PFSK-1 (cell line): ENCODE measurements at regions not wholly inside any gene's neighbourhood (a gene's known extent, or its start where the extent isn't known, plus 50 kb on each side); places are given as distances from the start of the nearest gene placed in this dataset.

Experiments
- POLR2AphosphoS5 ChIP-seq: IDR thresholded peaks from 2 replicates; pipeline ENCODE4 v1.6.1; 2012; ENCODE audit warnings: low read depth, mild to moderate bottlenecking, control low read depth, low read length, moderate library complexity
- REST ChIP-seq, 2 experiments: IDR thresholded peaks; 2 replicates each; pipeline versions ENCODE4 v1.6.1 to v1.8.0; 2011 to 2012; ENCODE audit warnings: low read depth in 2 of 2, low read length in 2 of 2, control low read depth in 1 of 2, inconsistent platforms in 1 of 2, mild to moderate bottlenecking in 1 of 2, moderate library complexity in 1 of 2; ENCODE audit not compliant: insufficient read depth in 1 of 2
- SIN3A ChIP-seq: IDR thresholded peaks from 2 replicates; pipeline ENCODE4 v1.6.1; 2012; ENCODE audit warnings: mild to moderate bottlenecking, low read length, moderate library complexity, borderline replicate concordance; ENCODE audit not compliant: insufficient read depth

- TF ChIP-seq SIN3A (no peak), REST (IDR thresholded peaks at IDR 0.05; ENCODE audit: insufficient read depth in 1 of 2, low read depth in 2 of 2, low read length in 2 of 2) (no peak), POLR2AphosphoS5 (no peak)
Measured at GRCh38 chr7:124489925-124490324, 275.7 kb downstream of the GPR37 start.
